Adrenal gland (tissue), 9 donors: ENCODE measurements at regions not wholly inside any gene's neighbourhood (a gene's known extent, or its start where the extent isn't known, plus 50 kb on each side); places are given as distances from the start of the nearest gene placed in this dataset.

Experiments
- DNase-seq, 7 donors: peaks; one replicate each; pipeline ENCODE4 v3.0.0-alpha.2; 2019 to 2020
- H3K27ac ChIP-seq, 5 donors: fragments of 200-600 bp; sonication (generic) in 4 of 5; 1 replicate in 3 of 5; 2 replicates in 2 of 5; pipeline versions ENCODE4 v1.5.1 to v1.8.0; 2016 to 2020; ENCODE audit warnings: mild to moderate bottlenecking in 1 of 5
- H3K27me3 ChIP-seq: fragments of 200-600 bp; 2 replicates; pipeline ENCODE4 v1.8.0; 2021
- H3K36me3 ChIP-seq, 2 donors: fragments of 200-600 bp; replicated peaks in 1 of 2; 1 replicate in 1 of 2; 2 replicates in 1 of 2; pipeline versions ENCODE4 v1.5.1 to v1.8.0; 2018 to 2022
- H3K4me1 ChIP-seq, 2 donors: fragments of 200-600 bp; replicated peaks in 1 of 2; 1 replicate in 1 of 2; 2 replicates in 1 of 2; pipeline versions ENCODE4 v1.5.1 to v1.8.0; 2018 to 2021
- H3K4me3 ChIP-seq, 4 donors: fragments of 200-600 bp; sonication (generic) in 3 of 4; one replicate each; pipeline ENCODE4 v1.5.1; 2016 to 2018
- H3K9me3 ChIP-seq, 3 donors: fragments of 200-600 bp; sonication (generic) in 1 of 3; replicated peaks in 1 of 3; 1 replicate in 2 of 3; 2 replicates in 1 of 3; pipeline versions ENCODE4 v1.5.1 to v1.8.0; 2016 to 2021
- CTCF ChIP-seq, 6 experiments: fragments of 450-650 bp in 4 of 6; fragments of 200-600 bp in 2 of 6; sonication (generic) in 1 of 6; IDR thresholded peaks; 1 replicate in 5 of 6; 2 replicates in 1 of 6; pipeline versions ENCODE4 v1.5.1 to v1.8.0; 2016 to 2021; ENCODE audit warnings: antibody characterized with exemption in 6 of 6, mild to moderate bottlenecking in 2 of 6, moderate library complexity in 1 of 6
- POLR2A ChIP-seq, 2 donors: fragments of 450-650 bp; IDR thresholded peaks; one replicate each; pipeline ENCODE4 v1.6.1; 2017; ENCODE audit warnings: antibody characterized with exemption in 2 of 2, mild to moderate bottlenecking in 2 of 2, moderate library complexity in 1 of 2
- WGBS, 4 donors: extraction: QIAGEN DNeasy Blood & Tissue Kit in 2 of 4; methylation state at CpG; one replicate each; pipeline versions ENCODE4 v1.1.5 to v1.1.7; 2013 to 2017; 5-methylcytosine and 5-hydroxymethylcytosine counted together
- intact Hi-C, 2 donors: fragments of 100-400 bp; cut with DNase I; formaldehyde crosslinking; loops; one replicate each; pipeline versions ENCODE4 v1.14.1 to v1.15.0; 2022 to 2023
- donor health status: healthy with polysubstance abuse.
- donor health status: Bipolar disorder and iron deficiency.
- donor health status: DM: yes; HTN: yes; CAD: no.
- donor health status: DM: no; HTN: no; CAD: no.
- donor health status: DM: no; HTN: no; CAD: no.

- TF ChIP-seq CTCF (IDR thresholded peaks at IDR 0.05) (no peak), POLR2A (IDR thresholded peaks at IDR 0.05) (no peak)
- Histone ChIP-seq H3K27ac (peak overlapping the region in 2 of 5 donors; percentile 8 to 26), H3K4me1 (peaks cover 5 to 6% of the 10 kb centered on the region in 2 donors), H3K27me3 (no peaks in the 10 kb centered on the region), H3K36me3 (no peaks in the 10 kb centered on the region), H3K9me3 (no peaks in the 10 kb centered on the region), H3K4me3 (no peak overlapping the region)
- peak; percentile 44 to 69 (median 57) for DNase-seq
- 51 to 76% (median 54%) methylated on average over 5 of the region's 5 CpGs for WGBS, 4 donors
- intact Hi-C loops = no loop called here
These were observed 50.5 kb downstream of the PALM2AKAP2 start for GRCh38 chr9:109830545-109830944.

- TF ChIP-seq CTCF (IDR thresholded peaks at IDR 0.05) (no peak), POLR2A (IDR thresholded peaks at IDR 0.05) (no peak)
- Histone ChIP-seq H3K4me3 (no peak overlapping the region), H3K9me3 (no peaks in the 10 kb centered on the region), H3K4me1 (peaks cover 5 to 6% of the 10 kb centered on the region in 2 donors), H3K27me3 (no peaks in the 10 kb centered on the region), H3K36me3 (no peaks in the 10 kb centered on the region), H3K27ac (no peak overlapping the region)
- no peak for DNase-seq
- intact Hi-C loops = no loop called here
- WGBS, 4 donors = 75 to 85% (median 80%) methylated on average over 6 of the region's 6 CpGs
These were observed 52.1 kb downstream of the PALM2AKAP2 start for GRCh38 chr9:109831998-109832658.

GRCh38 chr9:109834855-109835254, 54.9 kb downstream of the PALM2AKAP2 start:
- no peaks in the 10 kb centered on the region for H3K27me3 ChIP-seq
- H3K4me1 ChIP-seq = peaks cover 5 to 6% of the 10 kb centered on the region in 2 donors
- intact Hi-C loops = no loop called here
- no peak overlapping the region for H3K4me3 ChIP-seq
- H3K36me3 ChIP-seq = no peaks in the 10 kb centered on the region
- no peaks in the 10 kb centered on the region for H3K9me3 ChIP-seq
- no peak overlapping the region for H3K27ac ChIP-seq
- DNase-seq = no peak
- WGBS, 4 donors = 90 to 95% (median 93%) methylated on average over 2 of the region's 2 CpGs
- TF ChIP-seq CTCF (IDR thresholded peaks at IDR 0.05) = no peak
- no peak for TF ChIP-seq POLR2A (IDR thresholded peaks at IDR 0.05)

GRCh38 chr9:109843641-109844040, 63.6 kb downstream of the PALM2AKAP2 start:
- Histone ChIP-seq H3K4me3 (no peak overlapping the region), H3K27me3 (no peaks in the 10 kb centered on the region), H3K4me1 (no peaks in the 10 kb centered on the region), H3K36me3 (no peaks in the 10 kb centered on the region), H3K9me3 (no peaks in the 10 kb centered on the region), H3K27ac (no peak overlapping the region)
- DNase-seq = peak; percentile 26 to 88 (median 63)
- WGBS, 4 donors = 34 to 65% (median 54%) methylated on average over 9 to 11 of the region's 11 CpGs
- intact Hi-C loops = no loop called here
- no peak for TF ChIP-seq CTCF (IDR thresholded peaks at IDR 0.05)
- no peak for TF ChIP-seq POLR2A (IDR thresholded peaks at IDR 0.05)
